Transverse colon (tissue), 3 donors: ENCODE measurements at regions not wholly inside any gene's neighbourhood (a gene's known extent, or its start where the extent isn't known, plus 50 kb on each side); places are given as distances from the start of the nearest gene placed in this dataset.

Experiments used
- POLR2A ChIP-seq: fragments of 450-650 bp; IDR thresholded peaks from one replicate; pipeline ENCODE4 v1.6.1; 2016; ENCODE audit warnings: antibody characterized with exemption, mild to moderate bottlenecking, moderate library complexity
- TF ChIP-seq, protein P1 (sequence below), 5 experiments: fragments of 200-600 bp in 3 of 5; fragments of 450-650 bp in 2 of 5; sonication (generic) in 3 of 5; IDR thresholded peaks; 1 replicate in 2 of 5; 2 replicates in 3 of 5; pipeline ENCODE4 v1.5.1; 2016 to 2017; ENCODE audit warnings: antibody characterized with exemption in 5 of 5, inconsistent platforms in 3 of 5, mild to moderate bottlenecking in 2 of 5, moderate library complexity in 1 of 5

GRCh38 chr4:72797486-72797885 lies 228.5 kb upstream of the ADAMTS3 start:
- TF ChIP-seq, protein P1, sequence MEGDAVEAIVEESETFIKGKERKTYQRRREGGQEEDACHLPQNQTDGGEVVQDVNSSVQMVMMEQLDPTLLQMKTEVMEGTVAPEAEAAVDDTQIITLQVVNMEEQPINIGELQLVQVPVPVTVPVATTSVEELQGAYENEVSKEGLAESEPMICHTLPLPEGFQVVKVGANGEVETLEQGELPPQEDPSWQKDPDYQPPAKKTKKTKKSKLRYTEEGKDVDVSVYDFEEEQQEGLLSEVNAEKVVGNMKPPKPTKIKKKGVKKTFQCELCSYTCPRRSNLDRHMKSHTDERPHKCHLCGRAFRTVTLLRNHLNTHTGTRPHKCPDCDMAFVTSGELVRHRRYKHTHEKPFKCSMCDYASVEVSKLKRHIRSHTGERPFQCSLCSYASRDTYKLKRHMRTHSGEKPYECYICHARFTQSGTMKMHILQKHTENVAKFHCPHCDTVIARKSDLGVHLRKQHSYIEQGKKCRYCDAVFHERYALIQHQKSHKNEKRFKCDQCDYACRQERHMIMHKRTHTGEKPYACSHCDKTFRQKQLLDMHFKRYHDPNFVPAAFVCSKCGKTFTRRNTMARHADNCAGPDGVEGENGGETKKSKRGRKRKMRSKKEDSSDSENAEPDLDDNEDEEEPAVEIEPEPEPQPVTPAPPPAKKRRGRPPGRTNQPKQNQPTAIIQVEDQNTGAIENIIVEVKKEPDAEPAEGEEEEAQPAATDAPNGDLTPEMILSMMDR (IDR thresholded peaks at IDR 0.05) = no peak
- no peak for TF ChIP-seq POLR2A
